ENCODE measurements at regions not wholly inside any gene's neighbourhood (a gene's known extent, or its start where the extent isn't known, plus 50 kb on each side); places are given as distances from the start of the nearest gene placed in this dataset.

DNA sequence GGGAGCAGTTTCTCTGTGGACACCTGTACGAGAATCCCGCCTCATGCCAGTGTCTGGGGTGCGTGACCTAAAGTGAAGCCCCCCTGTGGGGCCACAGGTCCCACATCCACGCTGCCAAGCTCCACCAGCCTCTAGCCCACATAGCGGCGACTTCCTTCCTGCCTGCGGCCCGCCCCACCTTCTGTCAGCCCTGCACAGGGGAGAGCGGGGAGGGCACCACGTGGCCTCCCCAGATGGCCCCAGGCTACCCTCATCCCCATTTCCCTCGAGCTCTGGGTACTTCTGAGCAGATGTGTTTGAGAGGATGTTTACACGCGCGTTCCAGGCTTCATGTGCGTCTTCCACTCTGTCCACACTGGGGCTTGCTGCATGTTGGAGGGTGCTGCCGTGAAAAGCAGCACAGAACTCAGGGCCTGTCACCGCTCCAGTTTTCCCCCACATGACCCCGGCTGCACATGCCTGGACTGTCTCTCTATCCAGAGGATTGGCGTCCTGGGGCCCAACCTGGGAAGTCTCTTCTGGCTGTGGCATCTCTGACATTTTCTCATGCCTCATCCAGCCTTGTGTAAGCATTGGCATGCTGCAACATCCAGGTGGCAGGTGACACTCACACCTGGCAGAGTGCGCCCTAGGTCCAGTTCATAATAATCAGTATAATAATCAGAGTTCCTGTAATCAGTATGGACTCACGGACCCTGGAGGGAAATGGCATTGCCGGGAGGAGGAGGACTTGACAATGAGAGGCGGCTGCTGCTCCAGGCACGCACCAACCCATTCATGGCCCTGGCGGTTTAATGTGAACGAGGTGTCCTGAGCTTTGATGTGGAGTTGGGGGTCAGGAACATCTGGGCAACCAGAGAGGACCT lies 146.3 kb upstream of the TWIST2 start:
- DNase-seq (ENCODE audit: low read depth): no peak

DNA sequence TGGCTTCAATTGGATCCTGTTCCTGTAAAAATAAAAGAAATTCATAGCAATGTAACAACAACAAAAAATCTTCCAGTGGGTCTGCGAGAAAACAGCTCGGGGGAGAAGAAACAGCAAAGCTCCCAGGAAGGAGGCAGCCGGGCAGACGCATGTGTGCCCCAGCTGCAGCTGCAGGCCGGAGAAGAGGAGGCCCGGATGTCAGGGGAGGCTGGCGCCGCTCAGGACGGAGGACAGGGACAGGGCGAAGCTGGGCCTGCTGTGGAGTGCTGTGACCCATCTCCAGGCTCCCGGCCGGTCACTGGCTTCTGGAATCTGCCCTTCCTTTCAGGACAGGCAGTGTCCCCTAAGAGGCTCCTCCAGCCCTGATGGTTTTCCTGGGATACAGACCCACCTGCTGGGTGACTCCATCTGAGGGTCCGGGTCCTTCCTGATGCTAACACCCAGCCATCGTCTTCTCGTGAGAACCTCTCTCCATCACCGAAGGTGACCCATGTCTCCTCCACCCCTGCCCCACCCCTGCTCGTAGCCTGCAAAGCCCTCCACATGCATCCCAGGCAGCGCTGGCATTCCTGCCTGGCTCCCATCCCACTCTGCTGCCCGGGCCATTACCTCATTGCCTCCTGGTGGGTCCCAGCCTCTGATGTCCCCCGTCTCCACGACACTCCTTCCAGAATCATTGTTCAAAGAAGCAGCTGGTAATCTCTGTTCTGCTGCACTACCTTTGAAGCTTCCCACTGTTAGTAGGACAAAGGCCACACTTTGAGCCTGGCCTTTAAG lies 145.4 kb upstream of the TWIST2 start:
- no peak for DNase-seq (ENCODE audit: low read depth)

- no peak for DNase-seq (ENCODE audit: low read depth)
These were observed 144.9 kb upstream of the TWIST2 start for GRCh38 chr2:238703053-238703415.

DNA sequence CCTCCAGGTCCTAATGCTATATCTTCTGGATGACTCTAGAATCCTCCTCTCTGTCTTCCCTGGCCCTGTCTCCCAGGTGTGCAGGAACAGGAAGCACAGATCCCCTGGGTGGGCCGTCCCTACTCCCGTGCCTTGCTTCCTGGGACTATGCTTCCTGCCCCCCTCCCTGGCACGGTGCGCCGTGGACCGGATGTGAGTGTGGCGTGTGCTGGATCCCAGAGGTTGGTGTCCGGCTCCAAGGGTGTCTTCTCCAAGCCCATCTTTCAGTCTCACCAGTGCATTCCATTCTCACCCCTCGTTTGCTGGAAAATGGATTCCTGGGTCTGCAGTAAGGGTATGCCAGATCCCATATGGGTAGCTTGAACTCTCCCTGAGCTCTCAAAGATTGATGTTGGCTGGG lies 144.4 kb upstream of the TWIST2 start:
- no peak for DNase-seq (ENCODE audit: low read depth)

DNA sequence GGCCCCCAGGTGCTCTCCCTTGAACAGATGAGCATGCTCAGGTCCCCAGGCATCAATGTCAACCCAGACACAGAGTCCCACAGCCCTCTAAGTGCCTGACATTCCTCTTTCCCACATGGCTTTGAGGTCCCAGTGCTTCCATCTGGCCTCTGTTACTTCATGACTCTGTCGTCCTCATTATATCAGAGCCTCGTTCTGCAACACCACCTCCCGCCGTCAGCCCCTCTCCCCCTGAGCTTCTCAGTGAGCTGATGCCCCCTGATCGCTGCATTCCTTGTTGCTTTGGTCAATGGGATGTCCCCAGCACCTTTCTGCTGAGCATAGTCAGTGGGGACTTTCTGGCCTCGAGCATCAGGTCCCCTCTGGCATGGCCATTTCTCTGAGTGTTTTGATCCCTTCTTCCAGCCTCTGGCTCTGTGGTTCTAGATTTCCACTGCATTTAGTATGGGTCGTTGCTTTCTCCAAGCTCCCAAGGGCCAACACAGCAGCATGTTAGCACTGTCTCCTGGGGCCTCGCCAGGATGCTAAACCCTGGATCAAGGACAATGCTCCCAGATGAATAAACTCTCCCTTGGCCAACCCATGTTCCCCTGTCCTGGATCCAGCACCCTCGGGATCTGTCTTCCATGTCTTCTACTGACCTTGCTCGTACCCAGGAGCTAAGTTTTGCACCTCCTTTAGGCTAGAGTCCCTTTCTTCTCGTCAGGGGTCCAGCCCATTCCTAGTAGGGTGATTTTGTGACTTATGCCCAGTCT lies 143.2 kb upstream of the TWIST2 start:
- no peak for DNase-seq (ENCODE audit: low read depth)

DNA sequence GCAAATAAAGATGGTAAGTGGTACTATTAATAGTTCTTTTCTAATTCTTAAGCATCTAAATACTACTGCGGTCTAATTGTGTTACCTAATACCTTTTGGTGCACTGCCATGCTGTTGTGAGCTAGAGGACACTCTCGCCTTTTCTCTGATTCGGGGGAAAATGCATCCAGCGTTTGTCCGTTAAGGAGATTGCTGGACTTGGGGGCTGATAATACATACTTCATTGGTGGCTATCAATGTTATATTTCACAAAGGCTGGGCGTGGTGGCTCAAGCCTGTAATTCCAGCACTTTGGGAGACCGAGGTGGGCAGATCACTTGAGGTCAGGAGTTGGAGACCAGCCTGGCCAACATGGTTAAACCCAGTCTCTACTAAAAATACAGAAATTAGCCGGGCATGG lies 141.7 kb upstream of the TWIST2 start:
- no peak for DNase-seq (ENCODE audit: low read depth)

GRCh38 chr2:238706673-238707072 lies 141.2 kb upstream of the TWIST2 start:
- no peak for DNase-seq (ENCODE audit: low read depth)

- no peak for DNase-seq (ENCODE audit: low read depth)
These were observed 138.4 kb upstream of the TWIST2 start for GRCh38 chr2:238709325-238710025.

DNA sequence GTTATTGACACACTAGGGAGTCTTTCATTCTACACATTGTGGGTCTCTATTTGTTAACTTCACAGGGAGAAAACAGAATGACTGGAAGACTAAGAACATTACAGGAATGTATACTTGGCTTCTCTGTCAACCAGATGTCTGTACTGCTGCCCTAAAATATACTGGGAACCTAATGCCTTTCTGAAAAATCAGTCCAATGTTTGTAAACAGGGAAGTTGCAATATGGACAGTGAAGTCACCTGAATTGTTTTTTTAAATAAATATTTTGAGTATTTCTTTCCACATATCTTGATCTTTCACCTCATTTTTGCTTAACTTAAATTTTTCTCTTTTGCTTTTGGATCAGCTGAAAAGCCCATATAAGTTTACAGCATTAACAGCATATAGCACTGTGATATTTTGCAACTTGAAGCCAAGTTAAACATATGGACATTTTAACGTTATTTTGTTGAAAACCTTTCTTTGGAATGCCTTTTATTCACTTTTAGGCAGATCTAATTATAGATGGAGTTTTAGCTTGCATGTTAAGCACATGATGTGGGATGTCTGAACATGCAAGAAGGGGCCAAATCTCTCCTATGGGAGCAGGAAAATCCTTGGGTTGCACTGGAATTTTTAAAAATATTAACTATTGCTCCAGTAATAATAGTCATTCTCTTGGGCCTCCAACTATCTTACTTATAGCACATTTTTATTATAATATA lies 137.7 kb upstream of the TWIST2 start:
- DNase-seq (ENCODE audit: low read depth): no peak

DNA sequence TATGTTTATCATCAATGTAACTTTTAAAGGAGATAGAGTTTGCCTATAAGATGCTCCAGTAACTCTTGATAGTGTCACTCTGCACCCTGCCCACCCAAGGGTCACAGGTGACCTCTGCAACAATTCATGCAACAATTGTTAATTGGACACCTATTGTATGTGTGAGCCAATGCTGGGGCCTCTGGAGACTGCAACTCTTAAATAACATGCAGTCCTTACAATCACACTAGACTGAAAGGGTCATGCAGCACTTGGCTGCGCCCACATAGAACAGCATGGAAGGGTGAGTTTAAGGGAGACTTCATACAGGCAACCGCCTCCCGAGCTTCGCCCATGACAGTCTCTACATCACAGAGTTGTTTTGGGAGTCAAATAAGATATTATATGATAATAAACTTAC lies 137.1 kb upstream of the TWIST2 start:
- DNase-seq (ENCODE audit: low read depth): no peak

DNA sequence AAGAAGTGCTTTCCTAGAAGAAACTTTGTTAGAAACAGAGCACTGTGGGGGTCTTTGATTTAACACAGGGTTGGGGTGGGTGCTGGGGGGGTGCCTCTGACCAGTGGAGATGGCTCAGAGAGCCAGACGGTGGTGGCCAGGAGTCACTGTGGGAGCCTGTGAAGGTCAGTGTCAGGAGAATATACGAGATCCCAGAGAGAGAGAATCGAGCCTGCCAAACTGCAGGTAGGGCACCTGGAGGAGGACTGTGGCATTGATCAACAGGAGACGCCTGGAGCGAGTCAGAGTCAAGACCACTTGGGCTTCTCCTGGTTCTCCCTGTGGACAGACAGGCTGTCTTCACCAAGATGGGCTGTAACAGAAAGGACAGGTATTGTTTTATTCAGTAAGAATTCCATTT lies 136.5 kb upstream of the TWIST2 start:
- DNase-seq (ENCODE audit: low read depth): no peak

DNA sequence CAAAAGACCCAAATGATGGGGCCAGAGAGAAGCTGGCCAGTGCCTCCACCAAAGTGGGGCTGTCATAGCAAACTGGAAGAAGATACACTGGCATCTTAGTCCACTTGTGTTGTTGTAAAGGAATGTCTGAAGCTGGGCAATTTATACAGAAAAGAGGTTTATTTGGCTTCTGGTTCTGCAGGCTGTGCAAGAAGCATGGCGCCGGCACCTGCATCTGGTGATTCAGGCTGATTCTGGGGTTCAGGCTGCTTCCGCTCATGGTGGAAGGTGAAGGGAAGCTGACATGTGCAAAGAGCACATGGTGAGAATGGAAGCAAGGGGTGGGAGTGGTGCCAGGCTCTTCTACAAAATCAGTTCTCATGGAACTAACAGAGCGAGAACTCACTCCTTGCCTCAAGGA lies 135.9 kb upstream of the TWIST2 start:
- no peak for DNase-seq (ENCODE audit: low read depth)

DNA sequence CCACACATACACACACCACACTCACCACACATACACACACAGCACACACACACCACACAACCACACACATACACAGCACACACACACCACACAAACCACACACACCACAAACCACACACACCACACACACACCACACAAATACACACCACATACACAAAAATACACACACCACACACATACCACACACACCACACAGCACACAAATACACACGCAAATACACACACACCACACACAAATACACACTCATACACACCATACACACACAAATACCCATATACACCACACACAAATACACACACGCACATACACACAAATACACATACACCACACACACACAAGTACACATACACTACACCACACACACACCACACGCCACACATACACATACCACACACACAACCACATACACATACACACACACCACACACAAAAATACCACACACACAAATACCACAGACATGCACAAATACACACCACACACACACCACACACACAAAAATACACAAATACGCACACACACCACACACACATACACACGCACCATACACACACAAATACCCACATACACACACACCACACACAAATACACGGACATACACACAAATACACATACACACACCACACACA lies 134.6 kb upstream of the TWIST2 start:
- DNase-seq (ENCODE audit: low read depth): no peak

GRCh38 chr2:238714038-238714528 lies 133.8 kb upstream of the TWIST2 start:
- DNase-seq (ENCODE audit: low read depth): no peak

DNA sequence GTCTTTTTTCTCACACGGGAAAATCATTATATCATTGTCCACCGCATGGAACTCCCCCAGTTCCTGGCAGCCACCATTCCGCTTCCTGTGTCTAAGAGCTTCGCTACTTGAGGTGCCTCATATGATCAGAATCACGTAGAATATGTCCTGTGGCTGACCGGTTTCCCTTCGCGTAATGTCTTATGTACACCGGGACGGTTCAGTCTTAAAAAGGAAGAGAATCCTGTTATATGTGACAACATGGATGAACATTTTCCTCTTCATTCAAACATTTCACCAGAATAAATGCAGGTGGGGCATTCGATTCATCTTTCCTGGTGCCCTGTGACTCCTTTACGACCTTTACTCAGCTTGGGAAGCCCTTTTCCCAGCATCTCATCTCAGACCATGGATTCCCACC lies 131.7 kb upstream of the TWIST2 start:
- DNase-seq (ENCODE audit: low read depth): no peak

DNA sequence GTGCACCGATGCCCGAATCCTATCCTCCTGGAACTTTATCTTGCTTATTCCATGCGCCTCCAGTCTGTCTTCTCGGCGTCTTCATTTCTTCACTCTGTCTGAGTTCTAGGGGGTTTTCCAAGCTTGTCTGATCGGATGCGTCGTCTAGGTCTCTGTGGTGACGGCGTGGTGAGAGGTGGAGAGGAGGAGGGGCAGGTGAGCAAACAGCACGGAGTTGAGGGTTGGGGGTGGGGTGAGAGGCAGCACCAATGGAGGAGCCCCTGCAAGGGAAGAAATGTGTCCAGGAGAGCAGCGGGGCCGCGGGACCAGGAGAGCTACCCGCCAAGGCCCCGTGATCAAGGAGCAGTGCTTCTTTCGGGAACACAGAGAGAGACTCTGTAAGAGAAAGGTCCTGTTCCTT lies 131.3 kb upstream of the TWIST2 start:
- DNase-seq (ENCODE audit: low read depth): no peak

GRCh38 chr2:238717084-238717483 lies 130.8 kb upstream of the TWIST2 start:
- DNase-seq (ENCODE audit: low read depth): no peak

DNA sequence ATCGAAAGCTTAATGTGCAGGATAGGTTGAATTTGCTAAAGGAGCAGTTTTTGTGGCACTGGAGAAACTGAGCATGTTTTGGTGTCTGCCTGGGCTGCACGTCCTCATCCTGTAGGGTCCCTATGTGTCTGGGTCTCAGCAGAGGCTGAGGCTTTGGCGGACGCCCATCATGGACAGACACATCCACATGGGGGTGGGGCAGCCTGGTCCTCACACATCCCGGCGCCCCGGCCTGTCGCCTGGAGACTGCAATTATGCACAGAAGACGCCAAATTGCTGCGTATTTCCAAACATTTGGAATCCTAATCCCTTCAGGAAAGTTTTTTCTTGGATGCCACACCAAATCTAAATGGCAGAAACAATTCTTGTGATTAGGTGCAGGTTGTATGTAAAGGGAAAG lies 128.2 kb upstream of the TWIST2 start:
- DNase-seq (ENCODE audit: low read depth): no peak

DNA sequence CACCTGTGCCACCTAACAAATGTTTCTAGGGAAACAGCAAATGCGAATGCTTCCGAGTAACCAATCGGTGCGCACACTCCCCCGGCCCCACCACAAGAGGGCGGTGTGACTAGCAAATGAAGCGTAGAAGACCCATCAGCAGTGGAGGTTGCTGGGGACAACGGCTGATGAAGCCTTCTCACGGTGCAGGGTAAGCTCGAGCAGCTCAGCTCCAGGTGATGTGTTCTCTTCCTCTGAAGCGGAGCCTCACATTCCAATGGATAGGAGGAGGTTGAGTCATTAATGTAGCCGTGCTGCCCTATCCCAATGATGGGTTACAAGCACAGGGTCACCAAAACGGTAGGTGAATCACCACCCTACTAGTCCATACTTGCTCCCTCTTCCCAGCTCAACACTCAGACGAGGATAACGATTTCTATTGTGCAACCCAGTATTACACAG lies 127.6 kb upstream of the TWIST2 start:
- no peak for DNase-seq (ENCODE audit: low read depth)

GRCh38 chr2:238722181-238722580 lies 125.7 kb upstream of the TWIST2 start:
- no peak for DNase-seq (ENCODE audit: low read depth)

- no peak for DNase-seq (ENCODE audit: low read depth)
These were observed 125.0 kb upstream of the TWIST2 start for GRCh38 chr2:238722883-238723282.

Data from activated T-helper 9 cell treated with anti-CD3 and anti-CD28 coated beads, Interleukin-2, amount 50 U/mL, for 16 hours (primary cell).